ENCODE measurements at regions not wholly inside any gene's neighbourhood (a gene's known extent, or its start where the extent isn't known, plus 50 kb on each side); places are given as distances from the start of the nearest gene placed in this dataset.
"Not testable (repeated sequence)": the region's sequence is repeated elsewhere in the genome, so short reads cannot be mapped to it uniquely, and the experiment has no call there.

DNA sequence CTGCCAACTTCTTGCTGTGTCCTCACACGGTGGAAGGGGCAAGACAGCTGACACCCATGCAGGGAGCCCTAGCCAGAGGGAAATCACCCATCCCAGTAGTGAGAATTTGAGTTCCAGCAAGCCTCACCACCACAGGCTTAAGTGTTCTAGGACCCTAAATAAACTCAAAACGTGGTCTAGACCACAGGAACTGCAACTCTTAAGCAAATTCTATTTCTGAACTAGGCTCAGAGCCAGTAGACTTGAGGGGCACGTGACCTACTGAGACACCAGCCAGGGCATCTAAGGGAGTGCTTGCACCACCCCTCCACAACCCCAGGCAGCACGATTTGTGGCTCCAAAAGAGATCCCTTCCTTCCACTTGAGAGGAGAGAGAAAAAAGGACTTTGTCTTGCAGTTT, 96.0 kb upstream of the PHF24 start:
- H4K8ac ChIP-seq (ENCODE audit: low read depth, low read length), result no peak overlapping the region
- no peaks in the 10 kb centered on the region for H3K27me3 ChIP-seq (ENCODE audit: insufficient read depth, low read length)
- no peak overlapping the region for H2BK12ac ChIP-seq (ENCODE audit: low read length)
- no peak overlapping the region for H3K27ac ChIP-seq (ENCODE audit: low read depth, low read length)
- no peak overlapping the region for H2AK5ac ChIP-seq (ENCODE audit: low read length)
- no peak overlapping the region for H3K23ac ChIP-seq (ENCODE audit: low read length)
- no peak overlapping the region for H2BK120ac ChIP-seq (ENCODE audit: insufficient read depth, low read length, poor library complexity)
- no peak overlapping the region for H4K12ac ChIP-seq (ENCODE audit: low read depth, low read length)
- no peak overlapping the region for H2BK5ac ChIP-seq (ENCODE audit: low read depth, low read length, poor library complexity)
- no peak overlapping the region for H3K9ac ChIP-seq (ENCODE audit: low read length)
- H3K4me2 ChIP-seq (ENCODE audit: low read length), result no peak overlapping the region
- H3K18ac ChIP-seq (ENCODE audit: low read length), result no peak overlapping the region
- DNase-seq, result no peak
- H3K4me1 ChIP-seq (ENCODE audit: control insufficient read depth in 1 of 2, insufficient read depth in 2 of 2, low read length in 2 of 2), result no peaks in the 10 kb centered on the region
- no peak overlapping the region for H3K4me3 ChIP-seq (ENCODE audit: low read depth, low read length)
- H3K36me3 ChIP-seq (ENCODE audit: control insufficient read depth in 1 of 2, insufficient read depth in 2 of 2, low read length in 2 of 2), result no peaks in the 10 kb centered on the region
- H3K79me1 ChIP-seq (ENCODE audit: low read length), result no peaks in the 10 kb centered on the region
- no peak overlapping the region for H3K4ac ChIP-seq (ENCODE audit: low read depth, low read length)
- H3K14ac ChIP-seq (ENCODE audit: low read length), result no peak overlapping the region
- H3K79me2 ChIP-seq (ENCODE audit: control insufficient read depth, insufficient read depth, low read length, poor library complexity), result no peaks in the 10 kb centered on the region
- no CpG with 5 or more reads among the region's 4 CpGs for WGBS (ENCODE audit: extremely low coverage, insufficient coverage, insufficient read length)
- H2AFZ ChIP-seq (ENCODE audit: insufficient read depth, low read length, poor library complexity), result no peak overlapping the region
- peaks cover 13% of the 10 kb centered on the region for H3K9me3 ChIP-seq (ENCODE audit: insufficient read depth, low read depth, low read length)
- no peak overlapping the region for H4K91ac ChIP-seq (ENCODE audit: low read depth, low read length)

DNA sequence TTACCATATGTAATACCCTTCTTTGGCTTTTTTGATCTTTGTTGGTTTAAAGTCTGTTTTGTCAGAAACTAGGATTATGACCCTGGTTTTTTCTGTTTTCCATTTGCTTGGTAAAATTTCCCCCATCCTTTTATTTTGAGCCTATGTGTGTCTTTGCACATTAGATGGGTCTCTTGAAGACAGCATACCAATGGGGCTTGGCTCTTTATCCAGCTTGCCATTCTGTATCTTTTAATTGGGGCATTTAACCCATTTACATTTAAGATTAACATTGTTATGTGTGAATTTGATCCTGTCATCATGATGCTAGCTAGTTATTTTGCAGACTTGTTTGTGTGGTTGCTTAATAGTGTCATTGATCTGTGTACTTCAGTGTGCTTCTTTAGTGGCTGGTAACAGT, 103.1 kb upstream of the PHF24 start:
- peaks cover 15% of the 10 kb centered on the region for H3K9me3 ChIP-seq (ENCODE audit: insufficient read depth, low read depth, low read length)
- H3K79me2 ChIP-seq (ENCODE audit: control insufficient read depth, insufficient read depth, low read length, poor library complexity); H3K27ac ChIP-seq (ENCODE audit: low read depth, low read length); H3K4me3 ChIP-seq (ENCODE audit: low read depth, low read length); H4K91ac ChIP-seq (ENCODE audit: low read depth, low read length); H3K79me1 ChIP-seq (ENCODE audit: low read length); H3K4ac ChIP-seq (ENCODE audit: low read depth, low read length); H3K23ac ChIP-seq (ENCODE audit: low read length); H3K4me2 ChIP-seq (ENCODE audit: low read length); H3K18ac ChIP-seq (ENCODE audit: low read length); H3K9ac ChIP-seq (ENCODE audit: low read length); H2AFZ ChIP-seq (ENCODE audit: insufficient read depth, low read length, poor library complexity); DNase-seq; H3K27me3 ChIP-seq (ENCODE audit: insufficient read depth, low read length); H2BK5ac ChIP-seq (ENCODE audit: low read depth, low read length, poor library complexity); H3K14ac ChIP-seq (ENCODE audit: low read length); H2BK120ac ChIP-seq (ENCODE audit: insufficient read depth, low read length, poor library complexity); H4K12ac ChIP-seq (ENCODE audit: low read depth, low read length); H3K36me3 ChIP-seq (ENCODE audit: control insufficient read depth in 1 of 2, insufficient read depth in 2 of 2, low read length in 2 of 2); H2BK12ac ChIP-seq (ENCODE audit: low read length); H4K8ac ChIP-seq (ENCODE audit: low read depth, low read length); H2AK5ac ChIP-seq (ENCODE audit: low read length); H3K4me1 ChIP-seq (ENCODE audit: control insufficient read depth in 1 of 2, insufficient read depth in 2 of 2, low read length in 2 of 2): not testable (repeated sequence)

- Histone ChIP-seq H4K8ac (ENCODE audit: low read depth, low read length) (no peak overlapping the region), H2BK120ac (ENCODE audit: insufficient read depth, low read length, poor library complexity) (no peak overlapping the region), H4K12ac (ENCODE audit: low read depth, low read length) (no peak overlapping the region), H3K4me2 (ENCODE audit: low read length) (no peak overlapping the region), H3K4ac (ENCODE audit: low read depth, low read length) (no peak overlapping the region), H3K27me3 (ENCODE audit: insufficient read depth, low read length) (no peaks in the 10 kb centered on the region), H2AK5ac (ENCODE audit: low read length) (no peak overlapping the region), H3K14ac (ENCODE audit: low read length) (no peak overlapping the region), H3K9ac (ENCODE audit: low read length) (no peak overlapping the region), H3K23ac (ENCODE audit: low read length) (no peak overlapping the region), H3K18ac (ENCODE audit: low read length) (no peak overlapping the region), H3K36me3 (ENCODE audit: control insufficient read depth in 1 of 2, insufficient read depth in 2 of 2, low read length in 2 of 2) (no peaks in the 10 kb centered on the region), H3K4me3 (ENCODE audit: low read depth, low read length) (no peak overlapping the region), H3K4me1 (ENCODE audit: control insufficient read depth in 1 of 2, insufficient read depth in 2 of 2, low read length in 2 of 2) (no peaks in the 10 kb centered on the region), H2BK12ac (ENCODE audit: low read length) (no peak overlapping the region), H3K9me3 (ENCODE audit: insufficient read depth, low read depth, low read length) (peaks cover 2% of the 10 kb centered on the region), H3K79me1 (ENCODE audit: low read length) (no peaks in the 10 kb centered on the region), H3K79me2 (ENCODE audit: control insufficient read depth, insufficient read depth, low read length, poor library complexity) (no peaks in the 10 kb centered on the region), H4K91ac (ENCODE audit: low read depth, low read length) (no peak overlapping the region), H2AFZ (ENCODE audit: insufficient read depth, low read length, poor library complexity) (no peak overlapping the region), H3K27ac (ENCODE audit: low read depth, low read length) (no peak overlapping the region), H2BK5ac (ENCODE audit: low read depth, low read length, poor library complexity) (no peak overlapping the region)
- no CpG with 5 or more reads among the region's 1 CpG for WGBS (ENCODE audit: extremely low coverage, insufficient coverage, insufficient read length)
- peak in 1 of 2 donors; percentile 45 for DNase-seq
Observed at GRCh38 chr9:34830068-34830467, 120.1 kb upstream of the CCL21 start.

DNA sequence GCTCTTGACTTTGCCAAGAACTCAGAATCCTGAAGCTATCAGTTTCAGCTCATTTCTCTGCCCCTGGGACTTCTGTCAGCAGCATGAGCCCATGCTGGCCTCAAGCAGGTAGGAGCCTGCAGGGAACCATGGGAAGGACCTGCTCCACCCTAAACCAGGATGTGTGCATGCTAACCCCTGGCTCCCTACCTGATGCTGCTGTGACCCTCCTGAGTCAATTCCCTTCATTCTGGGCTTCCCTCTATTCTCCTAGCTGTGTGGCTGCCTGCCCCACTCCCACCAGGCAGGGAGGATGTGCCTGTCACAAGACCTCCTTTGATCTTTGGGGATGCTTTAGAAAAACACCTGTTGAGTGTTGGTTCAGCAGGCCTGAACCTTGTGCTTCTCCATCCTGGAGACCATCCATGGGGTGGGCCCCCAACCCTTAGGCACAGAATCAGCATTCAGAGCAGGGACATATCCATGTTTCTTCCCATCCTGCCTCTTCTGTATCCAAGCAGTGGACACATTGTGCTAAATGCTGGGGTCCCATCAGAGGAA, 117.1 kb upstream of the CCL21 start:
- H3K79me1 ChIP-seq (ENCODE audit: low read length), result no peaks in the 10 kb centered on the region
- no peak overlapping the region for H2BK12ac ChIP-seq (ENCODE audit: low read length)
- H3K23ac ChIP-seq (ENCODE audit: low read length), result no peak overlapping the region
- no peak overlapping the region for H3K27ac ChIP-seq (ENCODE audit: low read depth, low read length)
- H4K12ac ChIP-seq (ENCODE audit: low read depth, low read length), result no peak overlapping the region
- no peak overlapping the region for H3K14ac ChIP-seq (ENCODE audit: low read length)
- H2BK120ac ChIP-seq (ENCODE audit: insufficient read depth, low read length, poor library complexity), result no peak overlapping the region
- no peak overlapping the region for H4K8ac ChIP-seq (ENCODE audit: low read depth, low read length)
- H3K79me2 ChIP-seq (ENCODE audit: control insufficient read depth, insufficient read depth, low read length, poor library complexity), result no peaks in the 10 kb centered on the region
- no peaks in the 10 kb centered on the region for H3K27me3 ChIP-seq (ENCODE audit: insufficient read depth, low read length)
- no peak overlapping the region for H3K18ac ChIP-seq (ENCODE audit: low read length)
- H2AFZ ChIP-seq (ENCODE audit: insufficient read depth, low read length, poor library complexity), result no peak overlapping the region
- no peaks in the 10 kb centered on the region for H3K4me1 ChIP-seq (ENCODE audit: control insufficient read depth in 1 of 2, insufficient read depth in 2 of 2, low read length in 2 of 2)
- H3K9me3 ChIP-seq (ENCODE audit: insufficient read depth, low read depth, low read length), result peaks cover 4% of the 10 kb centered on the region
- no peak overlapping the region for H3K4ac ChIP-seq (ENCODE audit: low read depth, low read length)
- H3K4me3 ChIP-seq (ENCODE audit: low read depth, low read length), result no peak overlapping the region
- H3K36me3 ChIP-seq (ENCODE audit: control insufficient read depth in 1 of 2, insufficient read depth in 2 of 2, low read length in 2 of 2), result no peaks in the 10 kb centered on the region
- H4K91ac ChIP-seq (ENCODE audit: low read depth, low read length), result no peak overlapping the region
- no peak overlapping the region for H2AK5ac ChIP-seq (ENCODE audit: low read length)
- no peak overlapping the region for H2BK5ac ChIP-seq (ENCODE audit: low read depth, low read length, poor library complexity)
- H3K9ac ChIP-seq (ENCODE audit: low read length), result no peak overlapping the region
- H3K4me2 ChIP-seq (ENCODE audit: low read length), result no peak overlapping the region
- DNase-seq, result no peak
